MM.1S (cell line): ENCODE measurements at regions not wholly inside any gene's neighbourhood (a gene's known extent, or its start where the extent isn't known, plus 50 kb on each side); places are given as distances from the start of the nearest gene placed in this dataset.

Experiments
- DNase-seq: peaks from one replicate; pipeline ENCODE4 v3.0.0-alpha.2; 2015
- H2AFZ ChIP-seq: fragments of 300-600 bp; sonication (generic); 2 replicates; pipeline ENCODE4 v1.6.0; 2016; ENCODE audit warnings: antibody characterized with exemption, low read length
- H3F3A ChIP-seq: fragments of 300-600 bp; sonication (generic); 2 replicates; pipeline ENCODE4 v1.6.1; 2016; ENCODE audit warnings: mild to moderate bottlenecking, antibody characterized with exemption, low read length, moderate library complexity, mixed read lengths; ENCODE audit not compliant: insufficient read depth
- H3K27ac ChIP-seq: fragments of 300-600 bp; sonication (generic); 2 replicates; pipeline ENCODE4 v1.5.1; 2016; ENCODE audit warnings: mild to moderate bottlenecking, low read length
- H3K27me3 ChIP-seq: fragments of 300-600 bp; sonication (generic); replicated peaks from 2 replicates; pipeline ENCODE4 v1.6.0; 2016; ENCODE audit warnings: low read length; ENCODE audit not compliant: insufficient read depth
- H3K36me3 ChIP-seq: fragments of 300-600 bp; sonication (generic); replicated peaks from 2 replicates; pipeline ENCODE4 v1.6.1; 2016; ENCODE audit warnings: mild to moderate bottlenecking, low read length, mixed read lengths; ENCODE audit not compliant: insufficient read depth
- H3K4me1 ChIP-seq: fragments of 300-600 bp; sonication (generic); 2 replicates; pipeline ENCODE4 v1.6.1; 2016; ENCODE audit warnings: low read length, mixed read lengths
- H3K4me2 ChIP-seq: fragments of 300-600 bp; sonication (generic); 2 replicates; pipeline ENCODE4 v1.6.0; 2016; ENCODE audit warnings: low read depth, low read length
- H3K4me3 ChIP-seq: fragments of 300-600 bp; sonication (generic); 2 replicates; pipeline ENCODE4 v1.5.1; 2016; ENCODE audit warnings: low read length, mixed read lengths
- H3K79me2 ChIP-seq: fragments of 300-600 bp; sonication (generic); 2 replicates; pipeline ENCODE4 v1.6.1; 2016; ENCODE audit warnings: mixed run types, low read length, mixed read lengths
- H3K9ac ChIP-seq: fragments of 300-600 bp; sonication (generic); 2 replicates; pipeline ENCODE4 v1.6.1; 2016; ENCODE audit warnings: low read length, mixed read lengths
- H3K9me2 ChIP-seq: fragments of 300-600 bp; sonication (generic); replicated peaks from 2 replicates; pipeline ENCODE4 v1.6.1; 2016; ENCODE audit warnings: mild to moderate bottlenecking, low read length, mixed read lengths; ENCODE audit not compliant: insufficient read depth
- H3K9me3 ChIP-seq: fragments of 300-600 bp; sonication (generic); replicated peaks from 2 replicates; pipeline ENCODE4 v1.6.1; 2016; ENCODE audit warnings: mild to moderate bottlenecking, low read length, mixed read lengths; ENCODE audit not compliant: insufficient read depth
- H4K20me1 ChIP-seq: fragments of 300-600 bp; sonication (generic); 2 replicates; pipeline ENCODE4 v1.6.1; 2016; ENCODE audit warnings: mild to moderate bottlenecking, low read length, moderate library complexity, mixed read lengths; ENCODE audit not compliant: insufficient read depth
- EZH2 ChIP-seq: fragments of 300-600 bp; sonication (generic); optimal IDR thresholded peaks from 2 replicates; pipeline ENCODE3; 2017; ENCODE audit warnings: low read depth, mild to moderate bottlenecking, antibody characterized with exemption, low read length, mixed read lengths
- EZH2phosphoT487 ChIP-seq: fragments of 300-600 bp; sonication (generic); IDR thresholded peaks from 2 replicates; pipeline ENCODE4 v1.6.1; 2018; ENCODE audit warnings: antibody characterized with exemption, low read length
- TF ChIP-seq, protein P1 (sequence below): fragments of 300-600 bp; sonication (generic); IDR thresholded peaks from 2 replicates; pipeline ENCODE4 v1.5.1; 2016; ENCODE audit warnings: antibody characterized with exemption, low read length, mixed read lengths

DNA sequence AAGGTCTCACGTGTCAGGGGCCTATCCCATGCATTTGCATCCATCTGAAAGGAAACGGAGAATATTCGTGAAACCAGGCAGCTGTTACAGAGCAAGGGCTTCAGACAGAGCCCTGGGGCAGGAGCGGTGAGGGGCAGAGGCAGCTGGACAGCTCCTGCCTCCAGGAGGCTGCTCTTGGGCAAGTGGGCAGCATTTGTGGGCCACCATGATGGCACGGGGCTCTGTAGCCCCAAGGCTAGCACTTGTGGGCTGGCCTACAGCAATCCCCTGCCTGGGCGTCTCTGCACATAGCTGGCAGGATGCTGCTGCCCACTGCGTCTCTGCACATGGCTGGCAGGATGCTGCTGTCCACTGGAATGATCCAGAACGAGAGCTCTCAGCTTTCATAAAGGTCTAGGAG is 52.8 kb upstream of the PTMA start:
- Histone ChIP-seq H3F3A (no peaks in the 10 kb centered on the region), H3K4me3 (no peak overlapping the region), H3K4me1 (no peaks in the 10 kb centered on the region), H3K27ac (no peak overlapping the region), H3K9me2 (no peaks in the 10 kb centered on the region), H3K27me3 (no peaks in the 10 kb centered on the region), H4K20me1 (no peaks in the 10 kb centered on the region), H3K9ac (no peak overlapping the region), H2AFZ (no peak overlapping the region), H3K79me2 (no peaks in the 10 kb centered on the region), H3K9me3 (no peaks in the 10 kb centered on the region), H3K36me3 (no peaks in the 10 kb centered on the region), H3K4me2 (no peak overlapping the region)
- DNase-seq: no peak
- TF ChIP-seq, protein P1, sequence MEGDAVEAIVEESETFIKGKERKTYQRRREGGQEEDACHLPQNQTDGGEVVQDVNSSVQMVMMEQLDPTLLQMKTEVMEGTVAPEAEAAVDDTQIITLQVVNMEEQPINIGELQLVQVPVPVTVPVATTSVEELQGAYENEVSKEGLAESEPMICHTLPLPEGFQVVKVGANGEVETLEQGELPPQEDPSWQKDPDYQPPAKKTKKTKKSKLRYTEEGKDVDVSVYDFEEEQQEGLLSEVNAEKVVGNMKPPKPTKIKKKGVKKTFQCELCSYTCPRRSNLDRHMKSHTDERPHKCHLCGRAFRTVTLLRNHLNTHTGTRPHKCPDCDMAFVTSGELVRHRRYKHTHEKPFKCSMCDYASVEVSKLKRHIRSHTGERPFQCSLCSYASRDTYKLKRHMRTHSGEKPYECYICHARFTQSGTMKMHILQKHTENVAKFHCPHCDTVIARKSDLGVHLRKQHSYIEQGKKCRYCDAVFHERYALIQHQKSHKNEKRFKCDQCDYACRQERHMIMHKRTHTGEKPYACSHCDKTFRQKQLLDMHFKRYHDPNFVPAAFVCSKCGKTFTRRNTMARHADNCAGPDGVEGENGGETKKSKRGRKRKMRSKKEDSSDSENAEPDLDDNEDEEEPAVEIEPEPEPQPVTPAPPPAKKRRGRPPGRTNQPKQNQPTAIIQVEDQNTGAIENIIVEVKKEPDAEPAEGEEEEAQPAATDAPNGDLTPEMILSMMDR: no peak
- TF ChIP-seq EZH2: no peak
- TF ChIP-seq EZH2phosphoT487: no peak

- Histone ChIP-seq H3K9me3 (no peaks in the 10 kb centered on the region), H2AFZ (no peak overlapping the region), H4K20me1 (no peaks in the 10 kb centered on the region), H3K9ac (no peak overlapping the region), H3F3A (no peaks in the 10 kb centered on the region), H3K4me3 (no peak overlapping the region), H3K27ac (no peak overlapping the region), H3K4me1 (no peaks in the 10 kb centered on the region), H3K27me3 (no peaks in the 10 kb centered on the region), H3K79me2 (no peaks in the 10 kb centered on the region), H3K4me2 (no peak overlapping the region), H3K36me3 (no peaks in the 10 kb centered on the region), H3K9me2 (no peaks in the 10 kb centered on the region)
- TF ChIP-seq EZH2 (no peak), EZH2phosphoT487 (no peak)
- TF ChIP-seq, protein P1: no peak
- DNase-seq: no peak
Measured at GRCh38 chr2:231655894-231656293, 52.4 kb upstream of the PTMA start.
